ENCODE measurements at regions not wholly inside any gene's neighbourhood (a gene's known extent, or its start where the extent isn't known, plus 50 kb on each side); places are given as distances from the start of the nearest gene placed in this dataset.

DNA sequence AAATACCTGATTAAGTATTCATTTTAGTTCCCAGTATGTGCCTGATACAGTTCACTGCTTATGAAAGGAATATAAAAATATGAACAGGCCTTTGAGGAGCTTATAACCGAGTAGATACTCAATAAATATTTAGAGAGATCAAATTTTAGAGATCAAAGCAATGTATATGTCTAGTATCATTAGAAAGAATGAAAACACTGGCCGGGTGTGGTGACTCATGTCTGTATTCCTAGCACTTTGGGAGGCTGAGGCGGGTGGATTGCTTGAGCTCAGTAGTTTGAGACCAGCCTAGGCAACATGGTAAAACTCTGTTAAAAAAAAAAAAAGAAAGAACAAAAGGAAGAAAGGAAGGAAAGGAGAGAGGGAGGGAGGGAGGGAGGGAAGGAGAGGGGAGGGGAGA, 113.2 kb upstream of the EEA1 start:
- no peaks in the 10 kb centered on the region for H3F3A ChIP-seq (ENCODE audit: low read depth)

DNA sequence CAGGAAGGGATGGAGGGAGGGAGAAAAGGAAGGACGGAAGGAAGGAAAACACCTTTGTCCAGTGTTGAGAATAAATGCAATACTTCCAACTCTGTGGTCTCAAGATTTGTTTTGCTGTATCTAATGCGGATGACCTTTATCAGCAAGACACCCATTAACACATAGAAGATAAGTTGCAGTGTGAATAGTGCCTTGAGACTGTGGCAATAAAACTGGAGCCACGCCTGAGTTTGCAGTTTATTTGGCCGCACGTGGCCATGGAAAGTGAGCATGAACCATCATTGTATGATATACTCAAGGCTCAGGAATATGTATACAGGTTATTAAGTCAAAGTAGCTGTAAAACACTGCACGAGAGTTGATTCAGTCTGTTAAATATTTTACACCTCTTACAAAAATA, 113.6 kb upstream of the EEA1 start:
- no peak overlapping the region for H3K9ac ChIP-seq (ENCODE audit: low read depth, low read length, poor library complexity, severe bottlenecking)
- H3K9me2 ChIP-seq (replicated peaks; ENCODE audit: low read depth, low read length), result no peaks in the 10 kb centered on the region
- H3K4me3 ChIP-seq (ENCODE audit: low read length, poor library complexity, severe bottlenecking), result no peak overlapping the region
- TF ChIP-seq, protein P1, sequence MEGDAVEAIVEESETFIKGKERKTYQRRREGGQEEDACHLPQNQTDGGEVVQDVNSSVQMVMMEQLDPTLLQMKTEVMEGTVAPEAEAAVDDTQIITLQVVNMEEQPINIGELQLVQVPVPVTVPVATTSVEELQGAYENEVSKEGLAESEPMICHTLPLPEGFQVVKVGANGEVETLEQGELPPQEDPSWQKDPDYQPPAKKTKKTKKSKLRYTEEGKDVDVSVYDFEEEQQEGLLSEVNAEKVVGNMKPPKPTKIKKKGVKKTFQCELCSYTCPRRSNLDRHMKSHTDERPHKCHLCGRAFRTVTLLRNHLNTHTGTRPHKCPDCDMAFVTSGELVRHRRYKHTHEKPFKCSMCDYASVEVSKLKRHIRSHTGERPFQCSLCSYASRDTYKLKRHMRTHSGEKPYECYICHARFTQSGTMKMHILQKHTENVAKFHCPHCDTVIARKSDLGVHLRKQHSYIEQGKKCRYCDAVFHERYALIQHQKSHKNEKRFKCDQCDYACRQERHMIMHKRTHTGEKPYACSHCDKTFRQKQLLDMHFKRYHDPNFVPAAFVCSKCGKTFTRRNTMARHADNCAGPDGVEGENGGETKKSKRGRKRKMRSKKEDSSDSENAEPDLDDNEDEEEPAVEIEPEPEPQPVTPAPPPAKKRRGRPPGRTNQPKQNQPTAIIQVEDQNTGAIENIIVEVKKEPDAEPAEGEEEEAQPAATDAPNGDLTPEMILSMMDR (conservative IDR thresholded peaks at IDR 0.05; ENCODE audit: low read length), result no peak
- TF ChIP-seq EZH2phosphoT487 (IDR thresholded peaks at IDR 0.05; ENCODE audit: borderline replicate concordance), result no peak
- no peaks in the 10 kb centered on the region for H3K27me3 ChIP-seq (ENCODE audit: insufficient read depth, low read length, poor library complexity, severe bottlenecking)
- H3K4me1 ChIP-seq (ENCODE audit: insufficient read depth, low read length, poor library complexity, severe bottlenecking), result peaks cover 14% of the 10 kb centered on the region
- H2AFZ ChIP-seq (ENCODE audit: low read length), result no peak overlapping the region
- H3K79me2 ChIP-seq (ENCODE audit: insufficient read depth, low read length), result no peaks in the 10 kb centered on the region
- H3K36me3 ChIP-seq (ENCODE audit: insufficient read depth, low read length), result no peaks in the 10 kb centered on the region
- H4K20me1 ChIP-seq (ENCODE audit: insufficient read depth, low read length, poor library complexity, severe bottlenecking), result no peaks in the 10 kb centered on the region
- no peak overlapping the region for H3K4me2 ChIP-seq (ENCODE audit: low read depth, low read length, poor library complexity, severe bottlenecking)
- no peaks in the 10 kb centered on the region for H3K9me3 ChIP-seq (ENCODE audit: insufficient read depth, low read depth, low read length)
- no peaks in the 10 kb centered on the region for H3F3A ChIP-seq (ENCODE audit: low read depth)

More for the DNA sequence above, 113.2 kb upstream of the EEA1 start:
- Histone ChIP-seq H3K27me3 (ENCODE audit: insufficient read depth, low read length, poor library complexity, severe bottlenecking) (no peaks in the 10 kb centered on the region), H3K4me2 (ENCODE audit: low read depth, low read length, poor library complexity, severe bottlenecking) (no peak overlapping the region), H3K9me2 (replicated peaks; ENCODE audit: low read depth, low read length) (no peaks in the 10 kb centered on the region), H3K36me3 (ENCODE audit: insufficient read depth, low read length) (no peaks in the 10 kb centered on the region), H3K9ac (ENCODE audit: low read depth, low read length, poor library complexity, severe bottlenecking) (no peak overlapping the region), H2AFZ (ENCODE audit: low read length) (no peak overlapping the region), H4K20me1 (ENCODE audit: insufficient read depth, low read length, poor library complexity, severe bottlenecking) (no peaks in the 10 kb centered on the region), H3K79me2 (ENCODE audit: insufficient read depth, low read length) (no peaks in the 10 kb centered on the region), H3K9me3 (ENCODE audit: insufficient read depth, low read depth, low read length) (no peaks in the 10 kb centered on the region), H3K4me1 (ENCODE audit: insufficient read depth, low read length, poor library complexity, severe bottlenecking) (peaks cover 14% of the 10 kb centered on the region), H3K4me3 (ENCODE audit: low read length, poor library complexity, severe bottlenecking) (no peak overlapping the region)
- no peak for TF ChIP-seq EZH2phosphoT487 (IDR thresholded peaks at IDR 0.05; ENCODE audit: borderline replicate concordance)
- TF ChIP-seq, protein P1 (conservative IDR thresholded peaks at IDR 0.05; ENCODE audit: low read length), result no peak

DNA sequence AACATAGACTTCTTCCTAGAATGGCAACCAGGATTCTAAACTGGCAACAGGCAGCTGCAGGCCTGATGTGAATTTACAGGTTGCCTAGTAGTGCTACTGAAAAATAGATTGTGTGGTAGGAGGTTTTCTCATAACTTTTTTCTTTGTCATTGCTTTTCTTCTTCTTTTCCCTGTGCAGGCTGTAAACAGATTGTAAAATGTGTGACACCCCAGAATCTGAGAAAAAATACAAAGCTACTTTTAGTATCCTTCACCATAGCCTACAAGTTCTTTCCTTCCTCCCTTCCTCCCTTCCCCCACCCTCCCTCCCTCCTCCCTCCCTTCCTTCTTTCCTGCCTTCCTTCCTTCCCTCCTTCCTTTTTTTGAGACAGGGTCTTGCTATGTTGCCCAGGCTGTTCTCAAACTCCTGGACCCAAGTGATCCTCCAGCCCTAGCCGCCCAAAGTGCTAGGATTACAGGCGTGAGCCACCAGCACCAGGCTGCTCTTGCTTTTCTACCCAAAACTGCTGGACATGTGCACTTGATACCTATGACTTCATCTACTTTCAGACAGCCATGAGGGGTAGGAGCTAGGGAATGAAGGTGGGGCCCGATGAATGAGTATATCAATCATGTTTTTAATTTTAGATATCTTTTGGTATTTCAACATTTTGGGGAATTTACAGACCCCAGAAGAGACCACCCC, 114.2 kb upstream of the EEA1 start:
- no peak for TF ChIP-seq EZH2phosphoT487 (IDR thresholded peaks at IDR 0.05; ENCODE audit: borderline replicate concordance)
- TF ChIP-seq, protein P1 (conservative IDR thresholded peaks at IDR 0.05; ENCODE audit: low read length), result no peak
- Histone ChIP-seq H3K36me3 (ENCODE audit: insufficient read depth, low read length) (no peaks in the 10 kb centered on the region), H3F3A (ENCODE audit: low read depth) (no peaks in the 10 kb centered on the region), H3K79me2 (ENCODE audit: insufficient read depth, low read length) (no peaks in the 10 kb centered on the region), H2AFZ (ENCODE audit: low read length) (no peak overlapping the region), H3K9me2 (replicated peaks; ENCODE audit: low read depth, low read length) (no peaks in the 10 kb centered on the region), H4K20me1 (ENCODE audit: insufficient read depth, low read length, poor library complexity, severe bottlenecking) (no peaks in the 10 kb centered on the region), H3K4me3 (ENCODE audit: low read length, poor library complexity, severe bottlenecking) (no peak overlapping the region), H3K9me3 (ENCODE audit: insufficient read depth, low read depth, low read length) (no peaks in the 10 kb centered on the region), H3K9ac (ENCODE audit: low read depth, low read length, poor library complexity, severe bottlenecking) (no peak overlapping the region), H3K4me2 (ENCODE audit: low read depth, low read length, poor library complexity, severe bottlenecking) (no peak overlapping the region), H3K4me1 (ENCODE audit: insufficient read depth, low read length, poor library complexity, severe bottlenecking) (peaks cover 15% of the 10 kb centered on the region), H3K27me3 (ENCODE audit: insufficient read depth, low read length, poor library complexity, severe bottlenecking) (no peaks in the 10 kb centered on the region)
